Body of pancreas (tissue), 4 donors: ENCODE measurements at regions not wholly inside any gene's neighbourhood (a gene's known extent, or its start where the extent isn't known, plus 50 kb on each side); places are given as distances from the start of the nearest gene placed in this dataset.

Experiments
- ATAC-seq: fragments of 150-250 bp; one replicate; pipeline ENCODE4 v1.9.1; 2016
- DNase-seq, 4 donors: peaks; one replicate each; pipeline ENCODE4 v3.0.0-alpha.2; 2019
- H3K27ac ChIP-seq, 4 donors: fragments of 200-600 bp; sonication (generic); 1 replicate in 3 of 4; 2 replicates in 1 of 4; pipeline versions ENCODE4 v1.5.1 to v1.6.1; 2016 to 2019; ENCODE audit warnings: mild to moderate bottlenecking in 1 of 4, mixed read lengths in 1 of 4, moderate library complexity in 1 of 4
- H3K27me3 ChIP-seq, 2 donors: fragments of 200-600 bp; sonication (generic); one replicate each; pipeline ENCODE4 v1.6.0; 2016; ENCODE audit warnings: mild to moderate bottlenecking in 1 of 2
- H3K36me3 ChIP-seq, 2 donors: fragments of 200-600 bp; sonication (generic); replicated peaks in 1 of 2; 2 replicates each; pipeline ENCODE4 v1.5.1; 2016; ENCODE audit warnings: low read depth in 2 of 2; ENCODE audit not compliant: insufficient read depth in 1 of 2
- H3K4me1 ChIP-seq: fragments of 200-600 bp; sonication (generic); one replicate; pipeline ENCODE4 v1.6.0; 2016
- H3K4me3 ChIP-seq, 2 donors: fragments of 200-600 bp; sonication (generic); 1 replicate in 1 of 2; 2 replicates in 1 of 2; pipeline ENCODE4 v1.5.1; 2016 to 2019
- H3K9me3 ChIP-seq, 3 donors: fragments of 200-600 bp; sonication (generic); 1 replicate in 2 of 3; 2 replicates in 1 of 3; pipeline ENCODE4 v1.5.1; 2016
- POLR2A ChIP-seq, 3 donors: fragments of 450-650 bp; IDR thresholded peaks; one replicate each; pipeline ENCODE4 v1.6.1; 2016; ENCODE audit warnings: antibody characterized with exemption in 3 of 3, mild to moderate bottlenecking in 2 of 3
- WGBS, 2 donors: methylation state at CpG; one replicate each; pipeline ENCODE4 v1.1.5; 2017; 5-methylcytosine and 5-hydroxymethylcytosine counted together
- intact Hi-C: fragments of 100-400 bp; cut with DNase I; formaldehyde crosslinking; loops from one replicate; pipeline ENCODE4 v1.15.1; 2023
- TF ChIP-seq, protein P1 (sequence below), 7 experiments: fragments of 450-650 bp in 4 of 7; fragments of 200-600 bp in 3 of 7; sonication (generic) in 3 of 7; IDR thresholded peaks; one replicate each; pipeline ENCODE4 v1.5.1; 2016 to 2019; ENCODE audit warnings: antibody characterized with exemption in 7 of 7

DNA sequence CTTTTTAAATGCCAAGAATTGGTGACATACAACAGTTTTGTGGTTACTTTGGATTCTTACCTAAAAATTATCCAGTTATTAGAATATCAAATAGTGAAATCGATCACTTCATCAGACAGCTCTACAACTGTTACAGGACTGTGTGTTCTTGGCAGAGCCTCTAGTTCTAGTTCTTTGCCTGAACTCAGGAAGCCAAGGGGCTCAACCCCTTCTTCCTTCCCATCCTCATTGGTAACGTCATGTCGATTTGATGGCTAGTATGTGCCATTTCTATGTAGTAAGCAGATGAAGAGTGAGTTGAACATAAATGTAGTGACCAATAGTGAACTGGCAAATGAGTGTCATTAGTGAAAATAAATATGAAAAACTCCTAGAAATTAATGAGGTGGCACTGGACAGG, 59.4 kb upstream of the LIMCH1 start:
- no peak overlapping the region for H3K4me3 ChIP-seq
- H3K27ac ChIP-seq = no peak overlapping the region
- H3K9me3 ChIP-seq = no peaks in the 10 kb centered on the region
- H3K27me3 ChIP-seq = no peaks in the 10 kb centered on the region
- TF ChIP-seq, protein P1, sequence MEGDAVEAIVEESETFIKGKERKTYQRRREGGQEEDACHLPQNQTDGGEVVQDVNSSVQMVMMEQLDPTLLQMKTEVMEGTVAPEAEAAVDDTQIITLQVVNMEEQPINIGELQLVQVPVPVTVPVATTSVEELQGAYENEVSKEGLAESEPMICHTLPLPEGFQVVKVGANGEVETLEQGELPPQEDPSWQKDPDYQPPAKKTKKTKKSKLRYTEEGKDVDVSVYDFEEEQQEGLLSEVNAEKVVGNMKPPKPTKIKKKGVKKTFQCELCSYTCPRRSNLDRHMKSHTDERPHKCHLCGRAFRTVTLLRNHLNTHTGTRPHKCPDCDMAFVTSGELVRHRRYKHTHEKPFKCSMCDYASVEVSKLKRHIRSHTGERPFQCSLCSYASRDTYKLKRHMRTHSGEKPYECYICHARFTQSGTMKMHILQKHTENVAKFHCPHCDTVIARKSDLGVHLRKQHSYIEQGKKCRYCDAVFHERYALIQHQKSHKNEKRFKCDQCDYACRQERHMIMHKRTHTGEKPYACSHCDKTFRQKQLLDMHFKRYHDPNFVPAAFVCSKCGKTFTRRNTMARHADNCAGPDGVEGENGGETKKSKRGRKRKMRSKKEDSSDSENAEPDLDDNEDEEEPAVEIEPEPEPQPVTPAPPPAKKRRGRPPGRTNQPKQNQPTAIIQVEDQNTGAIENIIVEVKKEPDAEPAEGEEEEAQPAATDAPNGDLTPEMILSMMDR (IDR thresholded peaks at IDR 0.05) = no peak
- no peak for TF ChIP-seq POLR2A (IDR thresholded peaks at IDR 0.05)
- intact Hi-C loops = no loop called here
- no peak for ATAC-seq
- no peaks in the 10 kb centered on the region for H3K4me1 ChIP-seq
- H3K36me3 ChIP-seq = no peaks in the 10 kb centered on the region
- WGBS, 2 donors = 68 to 77% methylated on average over 3 of the region's 3 CpGs
- DNase-seq = no peak

DNA sequence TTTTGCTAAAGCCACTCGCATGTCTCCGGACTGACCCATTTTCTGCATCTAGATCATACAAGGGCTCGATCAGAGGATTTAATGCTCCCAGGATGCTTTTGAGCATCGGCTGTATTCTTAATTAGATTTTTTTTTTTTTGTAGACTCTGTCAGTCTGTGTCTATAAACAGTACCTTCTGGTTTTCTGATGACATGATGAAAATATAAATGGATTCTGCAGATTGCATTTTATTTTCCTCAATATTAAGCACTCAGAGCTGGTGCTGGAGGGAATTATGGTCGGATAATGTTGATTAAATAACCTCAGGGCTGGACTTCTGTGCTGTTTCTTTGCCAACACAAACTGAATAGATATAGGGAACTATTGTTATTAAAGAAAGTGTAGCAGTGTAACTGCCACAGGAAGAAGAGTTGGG, 57.1 kb upstream of the LIMCH1 start:
- DNase-seq (no peak), ATAC-seq (no peak)
- no peak overlapping the region for H3K27ac ChIP-seq
- 69 to 75% methylated on average over 5 of the region's 5 CpGs for WGBS, 2 donors
- H3K9me3 ChIP-seq = no peaks in the 10 kb centered on the region
- intact Hi-C loops = no loop called here
- no peaks in the 10 kb centered on the region for H3K4me1 ChIP-seq
- H3K36me3 ChIP-seq = no peaks in the 10 kb centered on the region
- H3K4me3 ChIP-seq = no peak overlapping the region
- TF ChIP-seq, protein P1 (IDR thresholded peaks at IDR 0.05) = no peak
- TF ChIP-seq POLR2A (IDR thresholded peaks at IDR 0.05) = no peak
- no peaks in the 10 kb centered on the region for H3K27me3 ChIP-seq

DNA sequence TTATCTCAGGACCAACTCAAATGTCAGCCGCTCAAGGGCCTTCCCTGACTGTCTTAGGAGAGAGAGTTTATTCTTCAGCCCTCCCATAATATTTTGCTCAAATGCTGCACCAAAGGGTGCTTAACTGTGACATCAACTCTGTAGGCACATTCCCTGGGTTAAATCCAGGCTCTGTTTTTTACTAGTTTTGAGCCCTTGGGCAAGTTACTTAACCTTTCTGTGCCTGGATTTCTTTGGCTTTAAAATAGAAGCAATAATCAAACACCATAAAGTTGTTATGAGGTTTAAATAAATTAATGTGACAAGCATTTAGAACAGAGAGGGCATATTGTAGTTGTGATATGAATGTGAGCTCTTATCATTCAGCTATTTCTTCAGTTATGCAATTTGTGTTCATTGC, 54.2 kb upstream of the LIMCH1 start:
- intact Hi-C loops = no loop called here
- H3K4me3 ChIP-seq = no peak overlapping the region
- ATAC-seq = no peak
- no peaks in the 10 kb centered on the region for H3K27me3 ChIP-seq
- no peaks in the 10 kb centered on the region for H3K36me3 ChIP-seq
- DNase-seq = no peak
- WGBS, 2 donors = 88 to 93% methylated on average over 1 of the region's 1 CpG
- H3K9me3 ChIP-seq = no peaks in the 10 kb centered on the region
- H3K27ac ChIP-seq = no peak overlapping the region
- TF ChIP-seq, protein P1 (IDR thresholded peaks at IDR 0.05) = no peak
- TF ChIP-seq POLR2A (IDR thresholded peaks at IDR 0.05) = no peak
- H3K4me1 ChIP-seq = no peaks in the 10 kb centered on the region

DNA sequence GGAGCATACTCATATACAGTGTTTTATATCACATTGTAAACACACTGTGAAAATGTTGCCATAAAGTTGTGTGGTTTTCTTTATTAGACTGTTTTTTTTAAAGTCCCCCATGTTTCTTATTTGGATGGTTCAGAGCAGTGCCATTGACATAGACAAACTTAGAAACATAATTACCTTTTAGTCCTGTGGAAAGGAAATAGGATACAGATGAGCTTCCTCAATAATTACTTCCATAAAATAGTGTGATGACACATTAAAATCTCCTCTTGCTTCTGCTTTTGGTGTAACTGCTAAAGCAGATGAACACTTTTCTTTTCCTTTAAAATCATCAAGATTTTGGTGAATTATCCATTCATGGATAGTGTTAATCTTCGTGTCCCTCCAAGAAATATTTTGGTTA, 52.9 kb upstream of the LIMCH1 start:
- no peaks in the 10 kb centered on the region for H3K27me3 ChIP-seq
- no peaks in the 10 kb centered on the region for H3K36me3 ChIP-seq
- no peak overlapping the region for H3K27ac ChIP-seq
- no peak for DNase-seq
- no peak for ATAC-seq
- H3K9me3 ChIP-seq = no peaks in the 10 kb centered on the region
- no peak overlapping the region for H3K4me3 ChIP-seq
- WGBS, 2 donors = 36 to 57% methylated on average over 1 of the region's 1 CpG
- no peaks in the 10 kb centered on the region for H3K4me1 ChIP-seq
- intact Hi-C loops = no loop called here
- no peak for TF ChIP-seq POLR2A (IDR thresholded peaks at IDR 0.05)
- TF ChIP-seq, protein P1 (IDR thresholded peaks at IDR 0.05) = no peak

DNA sequence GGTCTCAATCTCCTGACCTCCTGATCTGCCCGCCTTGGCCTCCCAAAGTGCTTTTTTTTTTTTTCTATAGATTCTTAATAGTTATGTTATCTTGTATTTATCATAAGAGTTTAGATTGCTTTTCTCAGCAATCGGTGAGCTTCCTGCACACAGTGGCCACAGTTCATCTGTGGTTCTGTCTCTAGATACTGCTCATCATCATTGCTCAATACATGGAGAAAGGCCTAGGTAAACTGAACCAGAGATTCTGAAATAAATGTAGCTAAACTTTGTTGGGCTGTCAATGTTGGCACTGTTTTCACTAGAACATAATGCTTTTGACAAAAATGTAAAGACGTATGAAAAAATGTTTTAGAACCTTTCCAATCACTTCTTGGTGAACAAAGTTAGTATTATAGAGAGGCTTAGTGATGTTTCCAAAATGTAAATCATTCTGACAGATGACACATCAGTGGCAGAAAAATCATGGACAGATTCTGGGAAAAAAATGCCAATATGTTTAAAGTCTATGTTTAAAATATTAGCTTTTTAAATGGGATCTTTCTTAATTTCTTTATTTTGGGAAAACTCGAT, 50.0 kb upstream of the LIMCH1 start:
- DNase-seq = no peak

More for the DNA sequence above, 50.0 kb upstream of the LIMCH1 start:
- Histone ChIP-seq H3K27me3 (no peaks in the 10 kb centered on the region), H3K36me3 (no peaks in the 10 kb centered on the region), H3K4me1 (no peaks in the 10 kb centered on the region), H3K4me3 (no peak overlapping the region), H3K27ac (no peak overlapping the region), H3K9me3 (no peaks in the 10 kb centered on the region)
- TF ChIP-seq POLR2A (IDR thresholded peaks at IDR 0.05) = no peak
- TF ChIP-seq, protein P1 (IDR thresholded peaks at IDR 0.05) = no peak
- ATAC-seq = no peak
- intact Hi-C loops = no loop called here
- WGBS, 2 donors = 76 to 80% methylated on average over 4 of the region's 4 CpGs
